BLaER1 treated with 17β-estradiol and CSF1 and Interleukin-3, amounts not matched to agents 10 nM and 100 nM (cell line): ENCODE measurements at regions not wholly inside any gene's neighbourhood (a gene's known extent, or its start where the extent isn't known, plus 50 kb on each side); places are given as distances from the start of the nearest gene placed in this dataset.

Experiments used
- H3K27ac ChIP-seq, 11 experiments: shearing (Covaris generic); formaldehyde crosslinking; 2 replicates each; pipeline ENCODE4 v1.8.1; 2022
- H3K27me3 ChIP-seq, 11 experiments: shearing (Covaris generic); formaldehyde crosslinking; 2 replicates each; pipeline ENCODE4 v1.8.1; 2022
- H3K36me3 ChIP-seq, 11 experiments: shearing (Covaris generic); formaldehyde crosslinking; 2 replicates each; pipeline ENCODE4 v1.8.1; 2022
- H3K4me1 ChIP-seq, 10 experiments: shearing (Covaris generic); formaldehyde crosslinking; 2 replicates each; pipeline ENCODE4 v1.8.1; 2022
- H3K4me2 ChIP-seq, 11 experiments: shearing (Covaris generic); formaldehyde crosslinking; 2 replicates each; pipeline ENCODE4 v1.8.1; 2022
- H3K4me3 ChIP-seq, 10 experiments: shearing (Covaris generic); formaldehyde crosslinking; 2 replicates each; pipeline ENCODE4 v1.8.1; 2022
- H3K9ac ChIP-seq, 11 experiments: shearing (Covaris generic); formaldehyde crosslinking; 2 replicates each; pipeline ENCODE4 v1.8.1; 2022
- H3K9me3 ChIP-seq, 11 experiments: shearing (Covaris generic); formaldehyde crosslinking; replicated peaks in 1 of 11; 2 replicates each; pipeline ENCODE4 v1.8.1; 2022
- H4K20me1 ChIP-seq, 11 experiments: shearing (Covaris generic); formaldehyde crosslinking; 2 replicates each; pipeline ENCODE4 v1.8.1; 2022
- Cebpa-rat ChIP-seq, 11 experiments: shearing (Covaris generic); IDR thresholded peaks; 2 replicates each; pipeline ENCODE4 v1.8.1; 2022

DNA sequence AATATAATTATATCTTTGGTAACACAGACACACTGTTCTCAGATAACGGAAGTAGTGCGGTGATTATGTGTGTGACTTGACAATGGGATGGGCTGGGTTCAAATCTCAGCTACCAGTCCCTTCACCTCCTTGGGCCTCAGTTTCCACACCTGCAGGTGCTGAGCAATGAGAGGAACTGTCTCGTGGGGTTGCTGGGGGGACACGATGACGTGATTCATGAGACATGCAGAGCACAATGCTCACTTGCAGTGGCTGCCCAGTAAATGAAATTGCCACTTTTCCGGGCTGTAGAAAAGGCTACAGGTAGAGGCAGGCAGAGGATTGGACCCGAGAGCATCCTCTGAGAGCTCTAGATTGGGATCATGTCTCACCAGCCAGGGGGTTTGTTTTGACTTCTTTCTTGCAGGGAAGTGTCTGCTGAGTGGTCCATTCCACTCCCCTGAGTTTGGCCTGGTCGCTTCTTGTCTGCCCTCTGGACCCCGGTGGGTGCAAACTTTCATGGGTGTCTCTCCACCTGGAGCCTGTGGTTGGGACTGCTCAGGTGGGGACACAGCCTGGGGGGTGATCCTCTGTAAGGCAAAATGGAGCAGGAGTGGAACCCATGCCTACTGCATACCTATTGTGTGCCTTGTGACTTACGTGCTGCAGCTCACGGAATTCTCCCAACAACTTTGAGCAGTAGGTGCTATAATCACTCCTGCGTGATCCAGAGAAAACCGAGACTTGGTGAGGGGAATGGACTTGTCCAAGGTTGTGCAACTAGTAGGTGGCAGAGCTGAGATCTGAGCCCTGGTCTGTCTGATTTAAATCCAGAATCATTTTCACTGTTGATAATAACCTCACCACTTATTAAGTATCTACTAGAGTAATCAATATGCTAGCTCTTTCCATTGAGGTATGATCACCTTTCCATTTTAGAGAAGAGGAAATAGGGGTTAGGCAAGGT is 147.2 kb downstream of the CEBPB start:
- Histone ChIP-seq H3K27me3 (peaks cover 18 to 46% (median 31%) of the 10 kb centered on the region in 11 experiments), H3K36me3 (no peaks in the 10 kb centered on the region), H3K4me3 (peak overlapping the region in 3 of 10 experiments; percentile 3 to 38 (median 24); a peak in 1 of 20 replicates), H3K9ac (peak overlapping the region in 9 of 11 experiments; percentile 23 to 74 (median 57); a peak in 17 of 22 replicates), H3K9me3 (no peaks in the 10 kb centered on the region), H4K20me1 (peaks cover 0 to 30% (median 0%) of the 10 kb centered on the region in 11 experiments; a peak in 5 of 22 replicates), H3K4me1 (peaks cover 55 to 98% (median 76%) of the 10 kb centered on the region in 10 experiments), H3K27ac (peak overlapping the region; percentile 26 to 82 (median 70); a peak in 20 of 22 replicates), H3K4me2 (peak overlapping the region; percentile 74 to 99 (median 95))
- TF ChIP-seq Cebpa-rat (IDR thresholded peaks at IDR 0.05): no peak

GRCh38 chr20:50338479-50339391 is 148.1 kb downstream of the CEBPB start:
- Histone ChIP-seq H3K36me3 (no peaks in the 10 kb centered on the region), H3K4me2 (peak overlapping the region; percentile 74 to 99 (median 95)), H4K20me1 (peaks cover 0 to 39% (median 0%) of the 10 kb centered on the region in 11 experiments; a peak in 5 of 22 replicates), H3K27me3 (peaks cover 28 to 55% (median 41%) of the 10 kb centered on the region in 11 experiments), H3K4me1 (peaks cover 64 to 99% (median 86%) of the 10 kb centered on the region in 10 experiments), H3K4me3 (peak overlapping the region in 8 of 10 experiments; percentile 2 to 47 (median 36); a peak in 12 of 20 replicates), H3K9me3 (no peaks in the 10 kb centered on the region), H3K27ac (peak overlapping the region; percentile 26 to 82 (median 70); a peak in 21 of 22 replicates), H3K9ac (peak overlapping the region; percentile 43 to 74 (median 65); a peak in 20 of 22 replicates)
- peak in 8 of 11 experiments; percentile 41 to 93 (median 57); a peak in 13 of 22 replicates for TF ChIP-seq Cebpa-rat (IDR thresholded peaks at IDR 0.05)

DNA sequence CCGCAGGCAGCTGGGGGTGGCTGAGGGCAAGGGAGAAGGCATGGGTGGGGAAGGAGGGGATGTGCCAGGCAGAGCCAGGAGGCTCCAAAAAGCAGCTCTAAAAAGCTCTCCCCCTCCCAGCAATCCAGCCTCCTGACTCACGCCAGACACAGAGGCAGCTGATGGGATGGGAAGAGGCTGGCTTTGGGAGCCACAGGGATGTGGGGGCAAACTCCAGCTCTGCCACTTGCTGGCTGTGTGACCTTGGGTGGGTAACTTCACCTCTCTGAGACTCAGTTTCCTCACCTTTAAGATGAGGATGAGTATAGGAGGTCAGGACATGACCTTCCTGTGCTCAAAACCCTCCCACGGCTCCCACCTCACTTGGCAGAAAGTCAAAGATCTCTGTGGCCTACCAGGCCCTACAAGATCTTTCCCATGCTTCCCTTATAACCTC is 148.9 kb downstream of the CEBPB start:
- Histone ChIP-seq H3K27ac (peak overlapping the region; percentile 26 to 82 (median 70); a peak in 21 of 22 replicates), H3K9ac (peak overlapping the region; percentile 43 to 74 (median 65); a peak in 21 of 22 replicates), H3K9me3 (no peaks in the 10 kb centered on the region), H3K4me3 (peak overlapping the region in 8 of 10 experiments; percentile 2 to 47 (median 36); a peak in 12 of 20 replicates), H3K4me2 (peak overlapping the region; percentile 74 to 99 (median 95)), H4K20me1 (peaks cover 0 to 43% (median 0%) of the 10 kb centered on the region in 11 experiments; a peak in 5 of 22 replicates), H3K36me3 (no peaks in the 10 kb centered on the region), H3K4me1 (peaks cover 71 to 100% (median 92%) of the 10 kb centered on the region in 10 experiments), H3K27me3 (peaks cover 33 to 63% (median 48%) of the 10 kb centered on the region in 11 experiments)
- no peak for TF ChIP-seq Cebpa-rat (IDR thresholded peaks at IDR 0.05)

DNA sequence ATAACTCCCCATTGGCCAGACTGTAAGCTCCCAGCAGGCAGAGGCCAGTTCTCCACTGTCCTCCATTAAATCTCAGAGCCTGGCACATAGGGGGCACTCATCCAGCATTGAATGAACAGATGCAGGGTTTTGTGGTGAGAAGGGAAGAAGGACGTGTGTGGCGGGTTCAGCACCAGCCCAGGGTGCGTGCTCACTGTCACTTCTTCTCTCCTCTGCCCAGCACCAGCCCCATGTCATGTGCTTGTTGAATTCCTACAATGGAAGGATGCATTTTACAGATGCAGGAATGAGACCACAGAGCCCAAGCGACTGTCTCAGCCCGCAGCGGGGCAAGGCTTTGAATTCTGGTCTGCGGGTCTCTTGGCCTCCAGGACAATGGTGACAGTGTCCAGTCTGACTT is 149.9 kb downstream of the CEBPB start:
- H3K9ac ChIP-seq: no peak overlapping the region; a peak in 2 of 22 replicates
- peak overlapping the region; percentile 74 to 99 (median 95) for H3K4me2 ChIP-seq
- H4K20me1 ChIP-seq: peaks cover 0 to 43% (median 0%) of the 10 kb centered on the region in 11 experiments; a peak in 5 of 22 replicates
- H3K4me3 ChIP-seq: no peak overlapping the region; a peak in 1 of 20 replicates
- peaks cover 82 to 100% (median 98%) of the 10 kb centered on the region in 10 experiments for H3K4me1 ChIP-seq
- peaks cover 33 to 73% (median 56%) of the 10 kb centered on the region in 11 experiments for H3K27me3 ChIP-seq
- peak overlapping the region in 4 of 11 experiments; percentile 69 to 82 (median 78); a peak in 4 of 22 replicates for H3K27ac ChIP-seq
- H3K9me3 ChIP-seq: no peaks in the 10 kb centered on the region
- no peaks in the 10 kb centered on the region for H3K36me3 ChIP-seq
- TF ChIP-seq Cebpa-rat (IDR thresholded peaks at IDR 0.05): no peak

GRCh38 chr20:50341050-50341449 is 150.4 kb downstream of the CEBPB start:
- H3K27me3 ChIP-seq: peaks cover 33 to 76% (median 56%) of the 10 kb centered on the region in 11 experiments

DNA sequence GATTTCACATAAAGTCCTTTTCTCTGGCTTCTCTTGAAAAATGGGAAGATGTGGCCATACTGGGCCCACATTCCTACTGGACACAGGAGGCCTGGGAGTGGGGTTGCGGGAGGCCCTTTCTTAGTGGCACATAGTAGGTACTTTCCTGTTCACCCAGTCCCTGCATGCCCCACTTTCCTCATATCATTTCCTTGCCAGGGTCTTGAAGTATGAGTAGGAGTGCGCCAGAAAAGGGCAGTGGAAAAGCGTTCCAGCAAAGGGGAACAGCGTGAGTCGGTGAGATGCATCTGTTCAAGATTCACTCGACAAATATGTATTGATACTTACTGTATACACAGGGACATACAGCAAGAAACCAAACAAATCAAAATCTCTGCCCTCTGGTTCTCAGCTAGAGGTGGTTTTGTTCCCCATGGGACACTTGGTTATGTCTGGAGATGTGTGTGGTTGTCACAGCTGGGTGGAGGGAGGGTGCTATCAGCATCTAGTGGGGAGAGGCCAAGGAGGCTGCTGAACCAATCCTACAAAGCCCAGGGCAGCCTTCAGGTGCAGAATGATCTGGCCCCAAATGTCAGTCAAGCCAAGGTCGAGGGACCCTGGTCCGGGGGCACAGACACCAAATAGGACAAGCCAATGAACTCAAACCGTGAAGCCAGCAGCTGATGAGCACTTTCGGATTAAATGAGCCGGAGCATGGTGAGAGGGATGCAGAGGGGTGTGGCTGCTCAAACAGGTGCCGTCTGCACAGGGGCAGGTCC is 151.4 kb downstream of the CEBPB start:
- peak overlapping the region; percentile 85 to 99 (median 95) for H3K4me2 ChIP-seq
- H3K4me3 ChIP-seq: no peak overlapping the region
- TF ChIP-seq Cebpa-rat (IDR thresholded peaks at IDR 0.05): no peak
- H3K27me3 ChIP-seq: peaks cover 33 to 74% (median 56%) of the 10 kb centered on the region in 11 experiments
- peaks cover 97 to 100% (median 100%) of the 10 kb centered on the region in 10 experiments for H3K4me1 ChIP-seq
- no peak overlapping the region for H3K9ac ChIP-seq
- H3K27ac ChIP-seq: no peak overlapping the region
- H4K20me1 ChIP-seq: peaks cover 0 to 43% (median 0%) of the 10 kb centered on the region in 11 experiments; a peak in 5 of 22 replicates
- no peaks in the 10 kb centered on the region for H3K36me3 ChIP-seq
- no peaks in the 10 kb centered on the region for H3K9me3 ChIP-seq

More at GRCh38 chr20:50341050-50341449, 150.4 kb downstream of the CEBPB start:
- H3K9ac ChIP-seq: no peak overlapping the region
- no peaks in the 10 kb centered on the region for H3K9me3 ChIP-seq
- peak overlapping the region in 10 of 11 experiments; percentile 74 to 99 (median 96); a peak in 17 of 22 replicates for H3K4me2 ChIP-seq
- H3K36me3 ChIP-seq: no peaks in the 10 kb centered on the region
- H4K20me1 ChIP-seq: peaks cover 0 to 43% (median 0%) of the 10 kb centered on the region in 11 experiments; a peak in 5 of 22 replicates
- H3K4me1 ChIP-seq: peaks cover 87 to 100% (median 99%) of the 10 kb centered on the region in 10 experiments
- H3K4me3 ChIP-seq: no peak overlapping the region
- no peak overlapping the region; a peak in 3 of 22 replicates for H3K27ac ChIP-seq
- TF ChIP-seq Cebpa-rat (IDR thresholded peaks at IDR 0.05): no peak

DNA sequence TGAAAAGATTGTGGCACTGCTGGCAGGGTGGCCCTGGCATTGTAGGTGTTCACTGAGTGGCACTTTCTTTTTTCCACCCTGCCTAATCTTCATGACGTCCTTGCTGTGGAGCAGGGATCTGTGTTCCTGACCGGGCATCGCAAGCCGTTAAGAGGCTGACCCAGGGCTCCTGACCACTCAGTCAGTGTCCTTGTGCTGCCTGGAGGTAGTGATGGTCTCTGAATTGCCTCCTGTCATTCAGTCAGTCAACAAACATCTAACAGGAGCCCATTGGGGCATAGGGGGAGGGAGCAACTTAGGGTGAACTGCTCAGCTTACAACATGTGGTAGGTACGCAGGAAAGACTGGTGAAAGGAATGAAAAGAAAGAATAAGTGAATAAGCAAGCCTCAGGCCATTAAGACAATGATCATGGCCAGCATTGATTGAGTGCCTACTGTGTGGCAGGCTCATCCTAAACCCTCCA is 152.0 kb downstream of the CEBPB start:
- H3K9me3 ChIP-seq: no peaks in the 10 kb centered on the region
- H3K4me1 ChIP-seq: peaks cover 99 to 100% (median 100%) of the 10 kb centered on the region in 10 experiments
- peaks cover 33 to 77% (median 56%) of the 10 kb centered on the region in 11 experiments for H3K27me3 ChIP-seq
- H4K20me1 ChIP-seq: peaks cover 0 to 43% (median 0%) of the 10 kb centered on the region in 11 experiments; a peak in 5 of 22 replicates
- no peak overlapping the region for H3K9ac ChIP-seq
- TF ChIP-seq Cebpa-rat (IDR thresholded peaks at IDR 0.05): no peak
- H3K4me2 ChIP-seq: peak overlapping the region; percentile 85 to 99 (median 95)
- no peaks in the 10 kb centered on the region for H3K36me3 ChIP-seq
- no peak overlapping the region for H3K27ac ChIP-seq
- no peak overlapping the region for H3K4me3 ChIP-seq
